GM12878 (cell line): ENCODE measurements at regions not wholly inside any gene's neighbourhood (a gene's known extent, or its start where the extent isn't known, plus 50 kb on each side); places are given as distances from the start of the nearest gene placed in this dataset.

ENCODE experiments used
- ATAC-seq: fragments of 200-7000 bp; cut with Tn5 transposase; 3 replicates; pipeline ENCODE4 v1.9.1; 2020; ENCODE audit warnings: mild to moderate bottlenecking, moderate library complexity
- BruUV-seq: library from RNA; stranded (reverse); fragments of 400-500 nt; replicated peaks from 2 replicates; lab custom pipeline; 2021; lab: Mats Ljungman, UMichigan
- CTCF ChIA-PET: fragments of 300-600 bp; sonication (Branson Sonifier 250); formaldehyde crosslinking; extraction: SDS; loops from one replicate; lab custom pipeline; 2021; ENCODE audit warnings: inconsistent platforms; lab: Yijun Ruan, JAX
- POLR2A ChIA-PET: fragments of 350-600 bp; formaldehyde crosslinking; extraction: SDS; loops from one replicate; lab custom pipeline; 2021; ENCODE audit warnings: inconsistent platforms; lab: Charles Lee
- RAD21 ChIA-PET: fragments of 300-600 bp; sonication (Branson Sonifier 250); formaldehyde crosslinking; loops from one replicate; lab custom pipeline; 2023; ENCODE audit warnings: antibody characterized with exemption; ENCODE audit not compliant: unreplicated experiment; lab: Charles Lee
- SMC1A ChIA-PET: fragments of 300-600 bp; sonication (Branson Sonifier 250); formaldehyde crosslinking; loops from one replicate; lab custom pipeline; 2023; ENCODE audit not compliant: unreplicated experiment, uncharacterized antibody; lab: Charles Lee
- DNase-seq: peaks from one replicate; pipeline ENCODE4 v3.0.0-alpha.2; 2011; ENCODE audit warnings: low read depth, low spot score
- FAIRE-seq: peaks from 3 replicates; lab custom pipeline; 2011; peaks lifted over from hg19 to GRCh38; lab: Jason Lieb, UNC
- H2AFZ ChIP-seq: 2 replicates; pipeline ENCODE4 v1.6.0; 2011; ENCODE audit warnings: low read depth, low read length, control low read depth; ENCODE audit not compliant: control insufficient read depth
- H3K27ac ChIP-seq: 2 replicates; pipeline ENCODE4 v1.5.1; 2011; ENCODE audit warnings: control low read depth; ENCODE audit not compliant: control insufficient read depth, insufficient read depth
- H3K27me3 ChIP-seq, 2 experiments: replicated peaks in 1 of 2; 2 replicates each; pipeline versions ENCODE4 v1.6.0 to v1.6.1; 2011; ENCODE audit warnings: low read length in 1 of 2; ENCODE audit not compliant: control insufficient read depth in 2 of 2, insufficient read depth in 2 of 2
- H3K36me3 ChIP-seq, 2 experiments: 2 replicates each; pipeline ENCODE4 v1.5.1; 2011; ENCODE audit warnings: low read length in 1 of 2; ENCODE audit not compliant: control insufficient read depth in 2 of 2, insufficient read depth in 2 of 2
- H3K4me1 ChIP-seq: 2 replicates; pipeline ENCODE4 v1.6.1; 2011; ENCODE audit warnings: mild to moderate bottlenecking, low read length, moderate library complexity, mixed read lengths; ENCODE audit not compliant: control insufficient read depth, insufficient read depth
- H3K4me2 ChIP-seq: 2 replicates; pipeline ENCODE4 v1.6.0; 2011; ENCODE audit warnings: control low read depth; ENCODE audit not compliant: control insufficient read depth, insufficient read depth
- H3K4me3 ChIP-seq: fragments of 200-600 bp; sonication (generic); 2 replicates; pipeline ENCODE4 v1.5.1; 2016
- H3K79me2 ChIP-seq: 2 replicates; pipeline ENCODE4 v1.6.0; 2011; ENCODE audit warnings: low read length; ENCODE audit not compliant: control insufficient read depth, insufficient read depth
- H3K9ac ChIP-seq: 2 replicates; pipeline ENCODE4 v1.8.0; 2011; ENCODE audit warnings: low read length, control low read depth, mixed read lengths; ENCODE audit not compliant: control insufficient read depth, insufficient read depth
- H3K9me3 ChIP-seq: replicated peaks from 3 replicates; pipeline ENCODE4 v1.5.1; 2011; ENCODE audit warnings: mild to moderate bottlenecking, low read length; ENCODE audit not compliant: control insufficient read depth, insufficient read depth
- H4K20me1 ChIP-seq: 2 replicates; pipeline ENCODE4 v1.6.0; 2011; ENCODE audit not compliant: control insufficient read depth, insufficient read depth
- CUX1 ChIP-seq: IDR thresholded peaks from 2 replicates; pipeline ENCODE4 v1.6.1; 2012; ENCODE audit warnings: improper control_type of control experiment, low read depth, low read length; ENCODE audit not compliant: insufficient replicate concordance
- E2F8 ChIP-seq: fragments of 450-650 bp; IDR thresholded peaks from 2 replicates; pipeline ENCODE4 v1.6.1; 2018; ENCODE audit warnings: mild to moderate bottlenecking, low read depth, moderate library complexity; ENCODE audit not compliant: partially characterized antibody
- ESRRA ChIP-seq: IDR thresholded peaks from 2 replicates; pipeline ENCODE4 v1.6.1; 2012; ENCODE audit warnings: mild to moderate bottlenecking, low read length, improper control_type of control experiment
- IRF3 ChIP-seq: fragments of 450-650 bp; IDR thresholded peaks from 2 replicates; pipeline ENCODE4 v1.6.1; 2014; ENCODE audit warnings: mild to moderate bottlenecking
- NFIC ChIP-seq: IDR thresholded peaks from 2 replicates; pipeline ENCODE4 v1.6.1; 2012; ENCODE audit warnings: low read depth, mild to moderate bottlenecking, inconsistent platforms, low read length, moderate library complexity
- SRF ChIP-seq, 2 experiments: IDR thresholded peaks; 2 replicates each; pipeline ENCODE4 v1.6.1; 2011; ENCODE audit warnings: low read depth in 2 of 2, low read length in 2 of 2, mild to moderate bottlenecking in 1 of 2, moderate library complexity in 1 of 2
- STAT3 ChIP-seq: IDR thresholded peaks from 2 replicates; pipeline ENCODE4 v1.6.1; 2011; ENCODE audit warnings: low read depth, low read length, improper control_type of control experiment
- ZNF207 ChIP-seq: fragments of 450-650 bp; IDR thresholded peaks from 2 replicates; pipeline ENCODE4 v1.6.1; 2014; ENCODE audit warnings: antibody characterized with exemption, mild to moderate bottlenecking, borderline replicate concordance
- ZNF274 ChIP-seq: IDR thresholded peaks from one replicate; pipeline ENCODE4 v1.8.0; 2011; ENCODE audit not compliant: insufficient read length, insufficient read depth
- WGBS: methylation state at CpG from one replicate; pipeline ENCODE4 v1.1.6; 2016; ENCODE audit warnings: low lambda C conversion rate; ENCODE audit not compliant: insufficient replicate concordance, insufficient coverage; ENCODE audit errors: missing lambda C conversion rate; 5-methylcytosine and 5-hydroxymethylcytosine counted together
- in situ Hi-C: fragments of 300-500 bp; cut with MboI; formaldehyde crosslinking; loops from 9 replicates; pipeline ENCODE4 v1.14.3; 2018; ENCODE audit warnings: mixed read lengths
- intact Hi-C: fragments of 100-400 bp; cut with micrococcal nuclease; formaldehyde crosslinking; loops from one replicate; pipeline ENCODE4 v1.14.2; 2022; ENCODE audit not compliant: unreplicated experiment

- SMC1A ChIA-PET, result no interaction called here
- H3K27ac ChIP-seq, result no peak overlapping the region
- ATAC-seq, result no peak
- TF ChIP-seq CUX1 (no peak), ZNF274 (no peak), STAT3 (no peak), NFIC (no peak), SRF (IDR thresholded peaks at IDR 0.05; ENCODE audit: low read depth in 2 of 2, low read length in 2 of 2) (no peak), E2F8 (no peak), ESRRA (no peak), IRF3 (no peak), ZNF207 (no peak)
- TF ChIP-seq, all 136 proteins: peak for 0
- no TSS peak for BruUV-seq
- ChIA-PET RAD21 (no interaction called here), CTCF (interaction anchor here (0.6 kb wide), 1 partner anchor 13 kb away, joined by 3 read pairs; no protein-coding TSS in a partner anchor), POLR2A (no interaction called here)
- H3K4me3 ChIP-seq, result no peak overlapping the region
- 30% methylated on average over 10 of the region's 10 CpGs for WGBS
- in situ Hi-C loops, result no loop called here
- no peaks in the 10 kb centered on the region for H3K79me2 ChIP-seq
- no peak overlapping the region for H3K4me2 ChIP-seq
- no peak overlapping the region for H3K9ac ChIP-seq
- no peaks in the 10 kb centered on the region for H4K20me1 ChIP-seq
- H3K36me3 ChIP-seq, result no peaks in the 10 kb centered on the region
- intact Hi-C loops, result no loop called here
- no peaks in the 10 kb centered on the region for H3K9me3 ChIP-seq
- peaks cover 5 to 17% of the 10 kb centered on the region in 2 experiments; a peak in 3 of 4 replicates for H3K27me3 ChIP-seq
- no peak for DNase-seq
- no peak overlapping the region for H2AFZ ChIP-seq
- H3K4me1 ChIP-seq, result no peaks in the 10 kb centered on the region
- FAIRE-seq, result no peak
These were observed 148.9 kb upstream of the CIBAR2 start for GRCh38 chr16:85261204-85261603.
